Nephron progenitor cell (in vitro differentiated cells): ENCODE measurements at regions not wholly inside any gene's neighbourhood (a gene's known extent, or its start where the extent isn't known, plus 50 kb on each side); places are given as distances from the start of the nearest gene placed in this dataset.
"Not testable (repeated sequence)": the region's sequence is repeated elsewhere in the genome, so short reads cannot be mapped to it uniquely, and the experiment has no call there.

Experiments
- DNase-seq: peaks from one replicate; pipeline ENCODE4 v3.0.0; 2021
- H3K27ac Mint-ChIP-seq: 2 replicates; pipeline ENCODE4 v1.8.0; 2021; ENCODE audit warnings: mild to moderate bottlenecking, moderate library complexity, mixed read lengths
- H3K27me3 Mint-ChIP-seq: 2 replicates; pipeline ENCODE4 v1.8.0; 2021; ENCODE audit warnings: mild to moderate bottlenecking, low read depth, mixed read lengths; ENCODE audit not compliant: poor library complexity
- H3K36me3 Mint-ChIP-seq: 2 replicates; pipeline ENCODE4 v1.8.0; 2021; ENCODE audit warnings: low read depth, mixed read lengths
- H3K4me1 Mint-ChIP-seq: 2 replicates; pipeline ENCODE4 v1.8.0; 2021; ENCODE audit warnings: mixed read lengths
- H3K4me3 Mint-ChIP-seq: 2 replicates; pipeline ENCODE4 v1.8.0; 2021; ENCODE audit warnings: mild to moderate bottlenecking, moderate library complexity, mixed read lengths
- H3K9me3 Mint-ChIP-seq: 2 replicates; pipeline ENCODE4 v1.8.0; 2021; ENCODE audit warnings: mild to moderate bottlenecking, moderate library complexity, mixed read lengths
- TF ChIP-seq, protein P1 (sequence below): fragments of 200-600 bp; sonication (generic); IDR thresholded peaks from 2 replicates; pipeline ENCODE4 v1.5.0; 2021; ENCODE audit warnings: antibody characterized with exemption

DNA sequence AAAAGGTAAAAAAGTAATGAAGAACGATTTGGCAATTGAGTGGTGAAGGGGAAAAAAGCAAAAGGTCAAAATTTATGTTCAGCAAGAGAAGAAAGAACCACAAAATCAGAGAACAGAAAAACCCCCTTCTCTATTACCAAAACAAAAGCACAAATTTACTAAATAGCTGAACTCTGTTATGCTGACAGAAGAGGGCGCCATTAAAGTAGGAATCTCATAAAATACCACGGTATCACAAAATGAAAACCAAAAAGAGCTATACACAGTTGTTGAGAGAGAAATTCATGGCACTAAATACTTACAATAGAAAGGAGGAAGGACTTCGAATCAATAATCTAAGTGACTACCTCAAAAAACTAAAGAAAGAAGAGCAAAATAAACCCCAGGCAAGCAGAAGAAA, 69.6 kb upstream of the CXorf66 start:
- no peak overlapping the region for H3K27ac Mint-ChIP-seq
- no peak overlapping the region for H3K4me3 Mint-ChIP-seq
- TF ChIP-seq, protein P1, sequence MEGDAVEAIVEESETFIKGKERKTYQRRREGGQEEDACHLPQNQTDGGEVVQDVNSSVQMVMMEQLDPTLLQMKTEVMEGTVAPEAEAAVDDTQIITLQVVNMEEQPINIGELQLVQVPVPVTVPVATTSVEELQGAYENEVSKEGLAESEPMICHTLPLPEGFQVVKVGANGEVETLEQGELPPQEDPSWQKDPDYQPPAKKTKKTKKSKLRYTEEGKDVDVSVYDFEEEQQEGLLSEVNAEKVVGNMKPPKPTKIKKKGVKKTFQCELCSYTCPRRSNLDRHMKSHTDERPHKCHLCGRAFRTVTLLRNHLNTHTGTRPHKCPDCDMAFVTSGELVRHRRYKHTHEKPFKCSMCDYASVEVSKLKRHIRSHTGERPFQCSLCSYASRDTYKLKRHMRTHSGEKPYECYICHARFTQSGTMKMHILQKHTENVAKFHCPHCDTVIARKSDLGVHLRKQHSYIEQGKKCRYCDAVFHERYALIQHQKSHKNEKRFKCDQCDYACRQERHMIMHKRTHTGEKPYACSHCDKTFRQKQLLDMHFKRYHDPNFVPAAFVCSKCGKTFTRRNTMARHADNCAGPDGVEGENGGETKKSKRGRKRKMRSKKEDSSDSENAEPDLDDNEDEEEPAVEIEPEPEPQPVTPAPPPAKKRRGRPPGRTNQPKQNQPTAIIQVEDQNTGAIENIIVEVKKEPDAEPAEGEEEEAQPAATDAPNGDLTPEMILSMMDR = peak; percentile 38
- H3K27me3 Mint-ChIP-seq = peaks cover 7% of the 10 kb centered on the region
- H3K36me3 Mint-ChIP-seq = no peaks in the 10 kb centered on the region
- DNase-seq = no peak
- H3K4me1 Mint-ChIP-seq = no peaks in the 10 kb centered on the region
- peaks cover 36% of the 10 kb centered on the region for H3K9me3 Mint-ChIP-seq

DNA sequence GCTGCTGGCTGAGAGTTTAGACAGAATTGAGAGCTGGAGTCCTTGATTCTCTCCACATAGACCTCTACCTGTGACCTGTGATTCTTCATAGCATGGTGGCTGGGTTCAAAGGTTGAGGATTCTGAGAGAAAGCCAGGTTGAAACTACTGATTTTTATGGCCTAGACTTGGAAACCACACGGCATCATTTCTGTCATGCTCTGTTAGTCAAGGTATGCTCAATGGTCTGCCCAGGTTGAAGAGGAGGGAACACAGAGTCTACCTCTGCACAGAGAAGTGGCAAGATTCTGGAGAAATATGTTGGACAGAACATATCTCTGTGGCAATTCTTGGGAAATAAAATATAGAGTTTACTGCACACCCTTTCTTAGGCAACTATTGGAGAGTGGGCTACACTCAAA, 57.2 kb upstream of the CXorf66 start:
- TF ChIP-seq, protein P1 = no peak
- Mint-ChIP-seq H3K9me3 (peaks cover 13% of the 10 kb centered on the region), H3K27ac (no peak overlapping the region), H3K4me1 (peaks cover 11% of the 10 kb centered on the region), H3K36me3 (no peaks in the 10 kb centered on the region), H3K4me3 (no peak overlapping the region), H3K27me3 (no peaks in the 10 kb centered on the region)
- DNase-seq = no peak

DNA sequence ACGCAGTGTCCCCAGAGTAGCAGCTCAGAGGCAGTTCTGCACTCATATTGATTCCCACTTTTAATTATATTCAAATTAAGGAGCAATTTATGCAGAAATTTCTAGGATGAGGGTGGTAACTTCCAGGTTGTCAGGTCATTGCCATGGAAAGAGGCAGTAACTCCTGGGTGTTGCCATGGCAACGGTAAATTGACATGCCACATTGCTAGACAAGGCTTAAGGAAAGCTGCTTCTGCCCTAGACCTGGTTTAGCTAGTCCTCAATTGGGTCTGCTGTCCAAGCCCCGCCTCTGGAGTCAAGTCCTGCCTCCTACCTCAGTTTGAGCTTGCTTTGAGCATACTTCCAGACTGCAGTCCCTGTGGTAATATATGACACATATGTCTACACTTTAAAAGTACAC, 53.8 kb upstream of the CXorf66 start:
- H3K36me3 Mint-ChIP-seq, H3K27ac Mint-ChIP-seq, H3K27me3 Mint-ChIP-seq, H3K4me3 Mint-ChIP-seq: not testable (repeated sequence)
- H3K9me3 Mint-ChIP-seq = peaks cover 14% of the 10 kb centered on the region
- peak; percentile 22 for DNase-seq
- peaks cover 11% of the 10 kb centered on the region for H3K4me1 Mint-ChIP-seq
